Stimulated activated CD4-positive, alpha-beta T cell treated with anti-CD3 and anti-CD28 coated beads, Interleukin-2, amount 100 ng/mL, for 48 hours (primary cell): ENCODE measurements at regions not wholly inside any gene's neighbourhood (a gene's known extent, or its start where the extent isn't known, plus 50 kb on each side); places are given as distances from the start of the nearest gene placed in this dataset.

Experiments
- DNase-seq, 2 donors: peaks; one replicate each; pipeline ENCODE4 v3.0.0-alpha.2; 2020

- DNase-seq = no peak
Measured at GRCh38 chr14:52121441-52121840, 52.6 kb upstream of the NID2 start.

- no peak for DNase-seq
Measured at GRCh38 chr14:52119030-52119429, 50.2 kb upstream of the NID2 start.
